Upper lobe of left lung (tissue), 4 donors: ENCODE measurements at regions not wholly inside any gene's neighbourhood (a gene's known extent, or its start where the extent isn't known, plus 50 kb on each side); places are given as distances from the start of the nearest gene placed in this dataset.

Experiments
- EP300 ChIP-seq, 4 donors: sonication (generic); formaldehyde crosslinking; IDR thresholded peaks; one replicate each; pipeline ENCODE4 v1.5.1; 2017; ENCODE audit warnings: antibody characterized with exemption in 4 of 4, control low read depth in 2 of 4
- POLR2AphosphoS5 ChIP-seq, 2 donors: sonication (generic); formaldehyde crosslinking; IDR thresholded peaks; one replicate each; pipeline ENCODE4 v1.5.1; 2017; ENCODE audit warnings: antibody characterized with exemption in 2 of 2
- TF ChIP-seq, protein P1 (sequence below), 6 experiments: fragments of 450-650 bp in 4 of 6; fragments of 200-600 bp in 2 of 6; sonication (generic) in 2 of 6; IDR thresholded peaks; one replicate each; pipeline ENCODE4 v1.5.1; 2016 to 2019; ENCODE audit warnings: antibody characterized with exemption in 6 of 6

DNA sequence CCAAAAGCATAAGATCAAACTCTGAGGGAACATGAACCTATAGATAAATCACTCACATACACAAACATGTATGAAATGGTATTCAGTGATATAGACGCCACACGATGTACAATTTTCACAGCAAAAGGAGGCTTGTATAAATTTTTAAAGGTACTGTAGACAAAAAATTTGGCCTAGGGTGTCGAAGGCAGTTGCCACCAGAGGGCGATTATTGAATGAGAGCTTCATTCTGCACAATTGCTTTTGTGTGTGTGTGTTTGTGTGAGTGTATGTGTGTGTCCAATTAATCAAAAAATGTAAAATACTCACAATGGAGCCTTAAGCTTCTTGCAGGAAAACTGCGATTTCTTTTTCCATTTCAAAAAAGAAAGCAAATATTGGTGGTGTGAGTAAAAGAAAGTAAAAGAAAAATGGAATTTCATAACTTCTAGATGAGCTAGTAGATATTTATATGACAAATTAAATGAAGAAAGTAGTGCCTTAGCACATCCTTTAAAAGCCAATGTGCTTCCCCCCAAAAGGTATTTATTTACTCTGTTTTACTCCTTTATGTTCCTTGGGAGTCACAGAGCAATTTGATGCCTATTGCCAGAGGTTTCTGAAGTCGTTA is 800.1 kb downstream of the SATB2 start:
- TF ChIP-seq, protein P1, sequence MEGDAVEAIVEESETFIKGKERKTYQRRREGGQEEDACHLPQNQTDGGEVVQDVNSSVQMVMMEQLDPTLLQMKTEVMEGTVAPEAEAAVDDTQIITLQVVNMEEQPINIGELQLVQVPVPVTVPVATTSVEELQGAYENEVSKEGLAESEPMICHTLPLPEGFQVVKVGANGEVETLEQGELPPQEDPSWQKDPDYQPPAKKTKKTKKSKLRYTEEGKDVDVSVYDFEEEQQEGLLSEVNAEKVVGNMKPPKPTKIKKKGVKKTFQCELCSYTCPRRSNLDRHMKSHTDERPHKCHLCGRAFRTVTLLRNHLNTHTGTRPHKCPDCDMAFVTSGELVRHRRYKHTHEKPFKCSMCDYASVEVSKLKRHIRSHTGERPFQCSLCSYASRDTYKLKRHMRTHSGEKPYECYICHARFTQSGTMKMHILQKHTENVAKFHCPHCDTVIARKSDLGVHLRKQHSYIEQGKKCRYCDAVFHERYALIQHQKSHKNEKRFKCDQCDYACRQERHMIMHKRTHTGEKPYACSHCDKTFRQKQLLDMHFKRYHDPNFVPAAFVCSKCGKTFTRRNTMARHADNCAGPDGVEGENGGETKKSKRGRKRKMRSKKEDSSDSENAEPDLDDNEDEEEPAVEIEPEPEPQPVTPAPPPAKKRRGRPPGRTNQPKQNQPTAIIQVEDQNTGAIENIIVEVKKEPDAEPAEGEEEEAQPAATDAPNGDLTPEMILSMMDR (IDR thresholded peaks at IDR 0.05): no peak
- TF ChIP-seq EP300 (IDR thresholded peaks at IDR 0.05): no peak
- TF ChIP-seq POLR2AphosphoS5 (IDR thresholded peaks at IDR 0.05): no peak
